ENCODE measurements at regions not wholly inside any gene's neighbourhood (a gene's known extent, or its start where the extent isn't known, plus 50 kb on each side); places are given as distances from the start of the nearest gene placed in this dataset.

DNA sequence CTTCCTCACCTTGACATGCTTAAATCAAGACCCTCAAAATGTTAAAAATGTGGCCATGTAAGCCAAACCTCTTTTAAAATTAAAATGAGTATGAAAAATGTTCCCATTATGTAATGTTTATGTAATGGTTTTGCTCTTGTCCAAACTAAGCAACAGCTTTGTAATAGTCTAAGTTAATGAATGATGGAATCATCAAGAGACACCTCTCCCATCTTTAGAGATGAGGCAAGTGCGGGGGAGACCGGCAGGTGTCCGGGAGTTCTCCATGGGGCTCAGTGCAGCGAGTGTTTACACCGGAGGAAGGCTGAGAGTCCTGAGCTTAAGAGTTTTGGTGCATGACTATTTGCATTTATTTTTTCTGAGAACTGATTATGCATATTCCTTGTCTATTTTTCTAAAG lies 384.9 kb upstream of the RNF32 start:
- Histone ChIP-seq H3K79me1 (replicated peaks; ENCODE audit: low read length, poor library complexity, severe bottlenecking) (no peaks in the 10 kb centered on the region), H3K4ac (ENCODE audit: low read depth in 1 of 2, low read length in 2 of 2) (no peak overlapping the region), H2BK12ac (ENCODE audit: low read length in 2 of 2) (no peak overlapping the region), H3K4me2 (ENCODE audit: low read length, poor library complexity, severe bottlenecking) (no peak overlapping the region), H4K8ac (ENCODE audit: low read length) (no peak overlapping the region), H3K27me3 (ENCODE audit: control insufficient read depth in 1 of 2, insufficient read depth in 1 of 2, low read length in 2 of 2) (no peaks in the 10 kb centered on the region), H2BK5ac (ENCODE audit: low read depth, low read length, poor library complexity, severe bottlenecking) (no peak overlapping the region), H2AFZ (ENCODE audit: low read depth, low read length) (no peak overlapping the region), H3K14ac (ENCODE audit: low read length in 2 of 2) (no peak overlapping the region), H3K18ac (ENCODE audit: low read depth in 1 of 2, low read length in 2 of 2) (no peak overlapping the region), H4K91ac (ENCODE audit: low read length) (no peak overlapping the region), H2AK5ac (ENCODE audit: low read length, severe bottlenecking) (no peak overlapping the region), H3K4me1 (ENCODE audit: control insufficient read depth, insufficient read depth, low read depth, low read length) (no peaks in the 10 kb centered on the region), H2BK15ac (ENCODE audit: low read depth, poor library complexity, severe bottlenecking) (no peak overlapping the region), H3K9me3 (ENCODE audit: control insufficient read depth, low read length) (no peaks in the 10 kb centered on the region), H3K27ac (ENCODE audit: low read length, poor library complexity, severe bottlenecking) (no peak overlapping the region), H2BK120ac (ENCODE audit: low read depth, low read length) (no peak overlapping the region), H3K23ac (ENCODE audit: low read length in 2 of 2) (no peak overlapping the region), H3K36me3 (ENCODE audit: control insufficient read depth in 1 of 2, insufficient read depth in 2 of 2, low read depth in 1 of 2, low read length in 2 of 2) (no peaks in the 10 kb centered on the region), H3K4me3 (ENCODE audit: insufficient read depth in 1 of 2, low read depth in 1 of 2, low read length in 2 of 2) (no peak overlapping the region), H3K9ac (ENCODE audit: low read length) (no peak overlapping the region)
- WGBS, result 100% methylated on average over 3 of the region's 5 CpGs
- DNase-seq, result no peak

DNA sequence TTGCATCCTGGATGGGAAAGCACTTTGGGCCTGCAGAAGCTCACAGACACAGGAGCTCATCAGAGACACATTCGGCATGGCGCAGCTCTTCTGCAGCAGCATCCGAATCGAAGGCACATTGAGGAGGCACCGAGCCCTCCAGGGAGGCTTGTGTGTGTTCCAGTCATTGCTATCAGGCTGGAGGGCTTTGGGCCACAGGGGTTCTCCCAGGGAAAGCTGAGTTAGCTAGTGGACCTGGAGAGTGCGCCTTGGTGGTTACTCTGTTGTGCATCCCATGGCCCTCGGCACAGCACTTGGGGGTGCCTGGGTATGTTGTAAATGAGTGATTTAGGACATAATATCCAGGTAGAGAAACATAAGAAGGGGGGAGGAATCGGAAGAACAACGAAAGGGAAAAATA lies 388.7 kb upstream of the RNF32 start:
- no peak overlapping the region for H3K4me3 ChIP-seq (ENCODE audit: insufficient read depth in 1 of 2, low read depth in 1 of 2, low read length in 2 of 2)
- H3K27ac ChIP-seq (ENCODE audit: low read length, poor library complexity, severe bottlenecking), result no peak overlapping the region
- no peaks in the 10 kb centered on the region for H3K36me3 ChIP-seq (ENCODE audit: control insufficient read depth in 1 of 2, insufficient read depth in 2 of 2, low read depth in 1 of 2, low read length in 2 of 2)
- no peak overlapping the region for H3K4ac ChIP-seq (ENCODE audit: low read depth in 1 of 2, low read length in 2 of 2)
- H3K9ac ChIP-seq (ENCODE audit: low read length), result no peak overlapping the region
- H2BK15ac ChIP-seq (ENCODE audit: low read depth, poor library complexity, severe bottlenecking), result no peak overlapping the region
- H3K14ac ChIP-seq (ENCODE audit: low read length in 2 of 2), result no peak overlapping the region
- H4K8ac ChIP-seq (ENCODE audit: low read length), result no peak overlapping the region
- no peak overlapping the region for H2AK5ac ChIP-seq (ENCODE audit: low read length, severe bottlenecking)
- H2BK12ac ChIP-seq (ENCODE audit: low read length in 2 of 2), result no peak overlapping the region
- H3K4me2 ChIP-seq (ENCODE audit: low read length, poor library complexity, severe bottlenecking), result no peak overlapping the region
- no peak overlapping the region for H2BK5ac ChIP-seq (ENCODE audit: low read depth, low read length, poor library complexity, severe bottlenecking)
- H3K27me3 ChIP-seq (ENCODE audit: control insufficient read depth in 1 of 2, insufficient read depth in 1 of 2, low read length in 2 of 2), result no peaks in the 10 kb centered on the region
- H2AFZ ChIP-seq (ENCODE audit: low read depth, low read length), result no peak overlapping the region
- whole genome bisulfite sequencing, result 76% methylated on average over 9 of the region's 9 CpGs
- DNase-seq, result no peak
- no peaks in the 10 kb centered on the region for H3K9me3 ChIP-seq (ENCODE audit: control insufficient read depth, low read length)
- H3K79me1 ChIP-seq (replicated peaks; ENCODE audit: low read length, poor library complexity, severe bottlenecking), result no peaks in the 10 kb centered on the region
- H4K91ac ChIP-seq (ENCODE audit: low read length), result no peak overlapping the region
- no peaks in the 10 kb centered on the region for H3K4me1 ChIP-seq (ENCODE audit: control insufficient read depth, insufficient read depth, low read depth, low read length)
- no peak overlapping the region for H2BK120ac ChIP-seq (ENCODE audit: low read depth, low read length)
- H3K23ac ChIP-seq (ENCODE audit: low read length in 2 of 2), result no peak overlapping the region
- H3K18ac ChIP-seq (ENCODE audit: low read depth in 1 of 2, low read length in 2 of 2), result no peak overlapping the region

DNA sequence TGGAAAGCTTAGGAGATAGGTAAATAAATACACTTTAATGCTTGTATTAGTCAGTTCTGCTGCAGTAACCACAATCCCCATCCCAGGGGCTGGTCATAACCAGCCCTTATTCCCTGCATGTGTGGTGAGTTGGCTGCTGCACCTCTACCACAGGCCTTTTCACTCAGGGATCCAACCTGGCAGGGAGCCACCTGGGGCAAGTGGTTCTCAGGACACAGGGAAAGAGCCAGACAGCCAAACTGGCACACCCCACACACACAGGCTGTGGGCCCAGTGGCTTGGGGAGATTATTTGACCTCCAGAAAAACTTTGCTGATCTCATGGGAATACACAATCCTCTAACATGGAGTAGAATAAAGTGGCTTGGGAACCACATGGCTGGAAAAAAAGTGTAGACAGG lies 400.0 kb upstream of the RNF32 start:
- no peaks in the 10 kb centered on the region for H3K27me3 ChIP-seq (ENCODE audit: control insufficient read depth in 1 of 2, insufficient read depth in 1 of 2, low read length in 2 of 2)
- no peak overlapping the region for H3K4me3 ChIP-seq (ENCODE audit: insufficient read depth in 1 of 2, low read depth in 1 of 2, low read length in 2 of 2)
- no peaks in the 10 kb centered on the region for H3K36me3 ChIP-seq (ENCODE audit: control insufficient read depth in 1 of 2, insufficient read depth in 2 of 2, low read depth in 1 of 2, low read length in 2 of 2)
- H3K79me1 ChIP-seq (replicated peaks; ENCODE audit: low read length, poor library complexity, severe bottlenecking), result no peaks in the 10 kb centered on the region
- no peak overlapping the region for H3K18ac ChIP-seq (ENCODE audit: low read depth in 1 of 2, low read length in 2 of 2)
- no peak overlapping the region for H3K4me2 ChIP-seq (ENCODE audit: low read length, poor library complexity, severe bottlenecking)
- H2AFZ ChIP-seq (ENCODE audit: low read depth, low read length), result no peak overlapping the region
- no peak overlapping the region for H2BK12ac ChIP-seq (ENCODE audit: low read length in 2 of 2)
- H2BK15ac ChIP-seq (ENCODE audit: low read depth, poor library complexity, severe bottlenecking), result no peak overlapping the region
- H4K91ac ChIP-seq (ENCODE audit: low read length), result no peak overlapping the region
- H3K9me3 ChIP-seq (ENCODE audit: control insufficient read depth, low read length), result peaks cover 5% of the 10 kb centered on the region
- H2AK5ac ChIP-seq (ENCODE audit: low read length, severe bottlenecking), result no peak overlapping the region
- no peak overlapping the region for H3K27ac ChIP-seq (ENCODE audit: low read length, poor library complexity, severe bottlenecking)
- no peak for DNase-seq
- no peak overlapping the region for H3K4ac ChIP-seq (ENCODE audit: low read depth in 1 of 2, low read length in 2 of 2)
- no peak overlapping the region for H4K8ac ChIP-seq (ENCODE audit: low read length)
- H2BK5ac ChIP-seq (ENCODE audit: low read depth, low read length, poor library complexity, severe bottlenecking), result no peak overlapping the region
- no peak overlapping the region for H3K23ac ChIP-seq (ENCODE audit: low read length in 2 of 2)
- H2BK120ac ChIP-seq (ENCODE audit: low read depth, low read length), result no peak overlapping the region
- no peaks in the 10 kb centered on the region for H3K4me1 ChIP-seq (ENCODE audit: control insufficient read depth, insufficient read depth, low read depth, low read length)
- no peak overlapping the region for H3K9ac ChIP-seq (ENCODE audit: low read length)
- H3K14ac ChIP-seq (ENCODE audit: low read length in 2 of 2), result no peak overlapping the region

DNA sequence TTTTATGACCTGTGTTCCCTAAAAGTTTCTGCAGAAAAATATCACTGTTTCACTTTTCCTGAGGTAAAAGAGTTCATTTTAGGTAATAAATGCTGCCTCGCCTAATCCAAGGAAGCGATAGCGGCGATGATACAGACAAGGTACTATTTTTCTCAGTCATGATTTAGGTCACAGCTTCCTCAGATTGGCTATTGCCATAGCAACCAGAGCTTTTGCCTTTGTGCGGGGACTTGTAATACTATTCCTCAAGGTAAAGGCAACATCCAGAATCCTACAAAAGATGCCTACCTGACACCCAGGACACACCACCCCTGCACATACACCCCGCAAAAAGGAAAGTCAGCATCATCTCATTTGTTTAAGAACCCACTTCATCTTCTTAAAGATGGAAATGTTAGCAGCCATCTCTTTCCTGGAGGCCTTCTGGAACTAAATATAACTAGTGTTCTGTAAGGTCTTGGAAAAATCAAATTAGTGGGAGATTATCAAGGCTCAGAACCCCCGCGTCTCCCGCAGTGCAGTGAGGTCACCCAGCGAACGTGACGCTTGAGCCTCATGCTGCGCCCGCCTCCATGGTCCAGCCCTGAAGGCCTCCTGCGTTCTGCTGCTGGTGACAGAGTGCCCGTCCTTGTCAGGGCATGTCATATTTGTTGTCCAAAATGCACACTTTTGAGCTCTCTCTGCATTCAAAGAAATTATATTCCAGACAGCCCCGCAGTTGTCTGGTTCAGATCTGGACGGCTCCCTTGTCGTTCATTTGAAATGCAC lies 402.0 kb upstream of the RNF32 start:
- H3K27me3 ChIP-seq (ENCODE audit: control insufficient read depth in 1 of 2, insufficient read depth in 1 of 2, low read length in 2 of 2), result no peaks in the 10 kb centered on the region
- no peaks in the 10 kb centered on the region for H3K79me1 ChIP-seq (replicated peaks; ENCODE audit: low read length, poor library complexity, severe bottlenecking)
- no peak overlapping the region for H3K27ac ChIP-seq (ENCODE audit: low read length, poor library complexity, severe bottlenecking)
- no peak overlapping the region for H2AFZ ChIP-seq (ENCODE audit: low read depth, low read length)
- no peak overlapping the region for H3K4me3 ChIP-seq (ENCODE audit: insufficient read depth in 1 of 2, low read depth in 1 of 2, low read length in 2 of 2)
- no peak overlapping the region for H3K9ac ChIP-seq (ENCODE audit: low read length)
- no peak overlapping the region for H4K91ac ChIP-seq (ENCODE audit: low read length)
- no peak overlapping the region for H4K8ac ChIP-seq (ENCODE audit: low read length)
- 90% methylated on average over 19 of the region's 19 CpGs for WGBS
- no peak overlapping the region for H2BK15ac ChIP-seq (ENCODE audit: low read depth, poor library complexity, severe bottlenecking)
- H2BK5ac ChIP-seq (ENCODE audit: low read depth, low read length, poor library complexity, severe bottlenecking), result no peak overlapping the region
- no peak overlapping the region for H3K14ac ChIP-seq (ENCODE audit: low read length in 2 of 2)
- no peak for DNase-seq
- H2BK120ac ChIP-seq (ENCODE audit: low read depth, low read length), result no peak overlapping the region
- no peak overlapping the region for H2BK12ac ChIP-seq (ENCODE audit: low read length in 2 of 2)
- no peak overlapping the region for H3K23ac ChIP-seq (ENCODE audit: low read length in 2 of 2)
- H3K36me3 ChIP-seq (ENCODE audit: control insufficient read depth in 1 of 2, insufficient read depth in 2 of 2, low read depth in 1 of 2, low read length in 2 of 2), result no peaks in the 10 kb centered on the region
- peaks cover 5% of the 10 kb centered on the region for H3K9me3 ChIP-seq (ENCODE audit: control insufficient read depth, low read length)
- no peak overlapping the region for H3K4ac ChIP-seq (ENCODE audit: low read depth in 1 of 2, low read length in 2 of 2)
- no peak overlapping the region for H3K18ac ChIP-seq (ENCODE audit: low read depth in 1 of 2, low read length in 2 of 2)
- no peak overlapping the region for H2AK5ac ChIP-seq (ENCODE audit: low read length, severe bottlenecking)
- H3K4me2 ChIP-seq (ENCODE audit: low read length, poor library complexity, severe bottlenecking), result no peak overlapping the region
- H3K4me1 ChIP-seq (ENCODE audit: control insufficient read depth, insufficient read depth, low read depth, low read length), result no peaks in the 10 kb centered on the region

Measured in mesenchymal stem cell (in vitro differentiated cells and primary cell).